Progenitor cell of endocrine pancreas (in vitro differentiated cells): ENCODE measurements at regions not wholly inside any gene's neighbourhood (a gene's known extent, or its start where the extent isn't known, plus 50 kb on each side); places are given as distances from the start of the nearest gene placed in this dataset.

Experiments used
- DNase-seq: peaks from one replicate; pipeline ENCODE4 v3.0.0; 2021; ENCODE audit warnings: low spot score; ENCODE audit not compliant: unreplicated experiment
- H3K27ac Mint-ChIP-seq: 2 replicates; pipeline ENCODE4 v1.8.0; 2021; ENCODE audit warnings: mild to moderate bottlenecking, moderate library complexity, mixed read lengths
- H3K27me3 Mint-ChIP-seq: 2 replicates; pipeline ENCODE4 v1.8.0; 2021; ENCODE audit warnings: mixed read lengths
- H3K36me3 Mint-ChIP-seq: 2 replicates; pipeline ENCODE4 v1.8.0; 2022; ENCODE audit warnings: mixed read lengths; ENCODE audit not compliant: insufficient read depth
- H3K4me1 Mint-ChIP-seq: 2 replicates; pipeline ENCODE4 v1.8.0; 2021; ENCODE audit warnings: low read depth, mixed read lengths
- H3K4me3 Mint-ChIP-seq: 2 replicates; pipeline ENCODE4 v1.8.0; 2021; ENCODE audit warnings: low read depth, mild to moderate bottlenecking, moderate library complexity, mixed read lengths
- H3K9me3 Mint-ChIP-seq: 2 replicates; pipeline ENCODE4 v1.8.0; 2021; ENCODE audit warnings: low read depth, mixed read lengths
- TF ChIP-seq, protein P1 (sequence below): fragments of 200-600 bp; sonication (generic); IDR thresholded peaks from one replicate; pipeline ENCODE4 v1.5.0; 2021; ENCODE audit warnings: antibody characterized with exemption, mild to moderate bottlenecking; ENCODE audit not compliant: unreplicated experiment

DNA sequence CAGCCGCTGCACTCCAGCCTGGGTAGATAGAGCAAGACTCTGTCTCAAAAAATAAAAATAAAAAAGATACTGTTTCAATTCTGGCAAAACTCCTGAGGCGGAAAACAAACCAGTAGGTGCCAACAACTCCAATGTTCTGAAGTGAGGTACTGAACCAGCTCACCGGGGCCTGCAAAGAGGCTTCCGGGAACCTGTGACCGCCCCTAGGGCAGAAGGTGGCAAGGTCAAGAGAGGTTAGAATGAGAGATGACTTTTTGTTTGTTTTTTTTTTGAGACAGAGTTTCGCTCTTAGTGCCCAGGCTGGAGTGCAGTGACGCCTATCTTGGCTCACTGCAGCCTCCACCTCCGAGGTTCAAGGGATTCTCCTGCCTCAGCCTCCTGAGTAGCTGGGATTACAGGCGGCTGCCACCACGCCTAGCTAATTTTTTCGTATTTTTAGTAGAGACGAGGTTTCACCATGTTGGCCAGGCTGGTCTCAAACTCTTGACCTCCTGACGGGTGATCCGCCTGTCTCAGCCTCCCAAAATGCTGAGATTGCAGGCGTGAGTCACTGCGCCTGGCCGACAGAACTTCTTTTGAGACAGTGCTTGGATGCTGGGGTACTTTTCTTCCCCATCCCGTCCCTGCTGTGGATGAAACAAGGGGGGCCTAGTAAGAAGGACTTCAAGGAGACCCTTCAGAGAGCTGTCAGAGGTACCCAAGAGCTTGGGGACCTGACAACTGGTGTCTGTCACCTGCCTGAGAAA, 91.9 kb upstream of the SLC25A33 start:
- no peak for DNase-seq
- H3K4me1 Mint-ChIP-seq: peaks cover 16% of the 10 kb centered on the region
- peaks cover 3% of the 10 kb centered on the region for H3K27me3 Mint-ChIP-seq
- TF ChIP-seq, protein P1, sequence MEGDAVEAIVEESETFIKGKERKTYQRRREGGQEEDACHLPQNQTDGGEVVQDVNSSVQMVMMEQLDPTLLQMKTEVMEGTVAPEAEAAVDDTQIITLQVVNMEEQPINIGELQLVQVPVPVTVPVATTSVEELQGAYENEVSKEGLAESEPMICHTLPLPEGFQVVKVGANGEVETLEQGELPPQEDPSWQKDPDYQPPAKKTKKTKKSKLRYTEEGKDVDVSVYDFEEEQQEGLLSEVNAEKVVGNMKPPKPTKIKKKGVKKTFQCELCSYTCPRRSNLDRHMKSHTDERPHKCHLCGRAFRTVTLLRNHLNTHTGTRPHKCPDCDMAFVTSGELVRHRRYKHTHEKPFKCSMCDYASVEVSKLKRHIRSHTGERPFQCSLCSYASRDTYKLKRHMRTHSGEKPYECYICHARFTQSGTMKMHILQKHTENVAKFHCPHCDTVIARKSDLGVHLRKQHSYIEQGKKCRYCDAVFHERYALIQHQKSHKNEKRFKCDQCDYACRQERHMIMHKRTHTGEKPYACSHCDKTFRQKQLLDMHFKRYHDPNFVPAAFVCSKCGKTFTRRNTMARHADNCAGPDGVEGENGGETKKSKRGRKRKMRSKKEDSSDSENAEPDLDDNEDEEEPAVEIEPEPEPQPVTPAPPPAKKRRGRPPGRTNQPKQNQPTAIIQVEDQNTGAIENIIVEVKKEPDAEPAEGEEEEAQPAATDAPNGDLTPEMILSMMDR: no peak
- H3K4me3 Mint-ChIP-seq: no peak overlapping the region
- no peaks in the 10 kb centered on the region for H3K36me3 Mint-ChIP-seq
- no peak overlapping the region for H3K27ac Mint-ChIP-seq
- no peaks in the 10 kb centered on the region for H3K9me3 Mint-ChIP-seq

DNA sequence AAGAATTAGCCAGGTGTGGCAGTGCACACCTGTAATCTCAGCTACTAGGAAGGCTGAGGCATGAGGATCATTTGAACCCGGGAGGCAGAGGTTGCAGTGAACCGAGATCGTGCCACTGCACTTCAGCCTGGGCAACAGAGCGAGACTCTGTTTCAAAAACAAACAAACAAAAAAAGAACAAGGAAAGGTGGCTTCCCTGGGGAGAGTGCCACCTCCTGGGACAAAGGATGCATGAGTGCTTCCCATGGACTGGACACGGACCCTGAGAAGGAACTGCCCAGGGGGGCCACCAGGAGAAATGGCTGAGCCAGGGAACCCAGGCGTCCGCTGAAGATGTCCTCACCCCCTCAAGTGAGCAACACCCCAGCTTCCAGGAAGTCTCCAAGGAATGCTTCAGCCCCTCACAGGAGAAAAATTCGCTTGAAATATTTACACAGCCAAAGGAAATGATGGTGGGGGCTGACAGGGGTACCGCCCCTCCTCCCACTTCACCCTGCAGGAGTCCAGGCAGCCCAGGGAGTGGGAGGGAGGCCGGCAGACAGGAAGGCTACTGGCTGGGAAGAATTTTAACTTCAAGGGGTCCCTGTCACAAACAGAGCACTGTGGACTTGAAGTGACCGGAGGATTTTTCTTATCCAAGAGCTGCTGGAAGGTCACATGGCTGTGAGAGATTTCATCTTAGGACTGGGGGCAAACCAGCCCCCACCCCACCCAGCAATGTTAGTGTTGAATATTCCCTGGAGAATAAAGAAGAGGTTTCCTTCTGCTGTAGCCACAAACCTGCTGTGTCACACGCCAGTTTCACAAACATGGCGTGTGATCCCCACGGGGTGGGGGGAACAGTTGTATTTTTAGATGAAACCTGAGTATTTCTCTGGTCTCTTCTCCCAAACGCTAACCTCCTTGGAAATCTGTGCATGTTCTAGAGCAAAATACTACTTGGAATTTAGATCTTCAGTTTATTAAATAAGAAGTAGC, 90.8 kb upstream of the SLC25A33 start:
- peaks cover 3% of the 10 kb centered on the region for H3K27me3 Mint-ChIP-seq
- peaks cover 16% of the 10 kb centered on the region for H3K4me1 Mint-ChIP-seq
- TF ChIP-seq, protein P1: no peak
- H3K27ac Mint-ChIP-seq: peak overlapping the region; percentile 41
- H3K9me3 Mint-ChIP-seq: no peaks in the 10 kb centered on the region
- no peaks in the 10 kb centered on the region for H3K36me3 Mint-ChIP-seq
- H3K4me3 Mint-ChIP-seq: no peak overlapping the region
- DNase-seq: no peak

DNA sequence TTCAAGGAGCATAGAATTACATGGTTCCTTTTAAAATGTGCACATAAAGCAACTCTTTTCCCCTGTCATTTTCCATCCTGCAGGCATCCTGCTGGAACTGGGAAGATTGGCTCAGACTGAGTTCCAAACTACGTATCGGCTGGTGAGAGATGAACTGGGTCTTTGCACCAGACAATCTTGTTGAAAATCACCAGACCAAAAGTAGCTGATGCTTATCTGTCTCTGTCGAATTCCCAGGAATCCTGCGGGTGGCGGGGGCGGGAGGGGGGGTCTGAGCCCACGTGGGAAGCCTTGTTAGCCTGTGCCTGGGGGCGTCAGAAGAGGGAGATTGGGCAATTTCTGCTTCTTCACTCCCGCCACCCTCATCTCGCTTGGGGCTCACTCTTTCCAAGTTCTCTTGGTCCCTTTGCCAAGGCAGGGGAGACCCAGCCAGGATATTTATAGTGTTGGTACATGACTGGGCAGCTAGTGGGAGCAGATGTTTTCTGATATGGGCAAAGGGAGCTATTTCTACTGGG, 90.1 kb upstream of the SLC25A33 start:
- TF ChIP-seq, protein P1: no peak
- Mint-ChIP-seq H3K27ac (peak overlapping the region; percentile 41), H3K4me1 (peaks cover 11% of the 10 kb centered on the region), H3K36me3 (no peaks in the 10 kb centered on the region), H3K9me3 (no peaks in the 10 kb centered on the region), H3K27me3 (peaks cover 3% of the 10 kb centered on the region), H3K4me3 (no peak overlapping the region)
- DNase-seq: no peak

DNA sequence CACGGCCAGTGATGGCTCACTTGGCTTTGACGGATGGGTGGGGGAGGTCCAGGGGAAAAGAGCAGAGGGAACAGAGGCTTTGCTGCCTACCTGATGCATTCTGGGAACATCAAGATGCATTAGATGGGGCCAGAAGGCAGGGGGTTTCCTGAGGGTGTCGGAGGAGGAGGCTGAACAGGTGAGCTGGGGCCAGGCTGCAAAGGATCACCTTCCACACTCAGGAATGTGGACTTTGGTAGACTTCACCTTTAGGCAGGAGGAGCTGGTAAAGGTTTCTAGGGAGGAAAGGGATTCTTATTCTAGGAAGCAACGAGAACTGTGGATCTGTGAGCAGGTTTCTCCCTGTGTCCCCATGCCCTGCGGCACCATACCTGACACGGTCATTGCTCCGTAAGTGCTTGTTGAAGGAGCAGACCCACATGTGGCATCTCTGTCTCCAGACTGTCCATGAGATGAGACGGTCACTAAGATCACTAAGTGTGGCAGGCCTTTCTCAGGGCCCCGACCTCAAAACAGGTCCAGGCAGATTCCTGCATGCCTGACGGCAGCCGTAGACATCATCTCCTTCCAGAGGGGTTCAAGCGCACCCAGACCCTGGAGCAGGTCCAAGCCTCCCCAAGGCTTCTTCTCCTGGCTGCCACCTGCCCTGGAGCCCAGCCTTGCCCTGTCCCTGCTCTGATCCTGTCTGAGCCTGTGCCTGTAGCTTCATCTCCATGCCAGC, 89.1 kb upstream of the SLC25A33 start:
- H3K27me3 Mint-ChIP-seq: peaks cover 3% of the 10 kb centered on the region
- TF ChIP-seq, protein P1: no peak
- DNase-seq: no peak
- no peak overlapping the region for H3K27ac Mint-ChIP-seq
- H3K4me1 Mint-ChIP-seq: peaks cover 11% of the 10 kb centered on the region
- no peaks in the 10 kb centered on the region for H3K36me3 Mint-ChIP-seq
- H3K4me3 Mint-ChIP-seq: no peak overlapping the region
- H3K9me3 Mint-ChIP-seq: no peaks in the 10 kb centered on the region

DNA sequence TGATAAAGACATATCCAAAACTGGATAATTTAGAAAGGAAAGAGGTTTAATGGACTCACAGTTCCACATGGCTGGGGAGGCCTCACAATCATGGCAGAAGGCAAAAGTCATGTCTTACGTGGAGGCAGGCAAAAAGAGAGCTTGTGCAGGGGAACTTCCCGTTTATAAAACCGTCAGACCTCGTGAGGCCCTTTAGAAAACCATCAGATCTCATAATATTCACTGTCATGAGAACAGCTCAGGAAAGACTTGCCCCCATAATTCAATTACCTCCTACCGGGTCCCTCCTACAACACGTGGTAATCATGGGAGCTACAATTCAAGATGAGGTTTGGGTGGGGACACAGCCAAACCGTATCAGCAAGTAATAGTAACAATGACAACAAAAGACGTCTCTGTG, 88.2 kb upstream of the SLC25A33 start:
- H3K27me3 Mint-ChIP-seq: peaks cover 3% of the 10 kb centered on the region
- H3K36me3 Mint-ChIP-seq: no peaks in the 10 kb centered on the region
- no peaks in the 10 kb centered on the region for H3K9me3 Mint-ChIP-seq
- no peak overlapping the region for H3K4me3 Mint-ChIP-seq
- peaks cover 11% of the 10 kb centered on the region for H3K4me1 Mint-ChIP-seq
- no peak for DNase-seq
- TF ChIP-seq, protein P1: no peak
- no peak overlapping the region for H3K27ac Mint-ChIP-seq
